ENCODE measurements at regions not wholly inside any gene's neighbourhood (a gene's known extent, or its start where the extent isn't known, plus 50 kb on each side); places are given as distances from the start of the nearest gene placed in this dataset.
"Not testable (repeated sequence)": the region's sequence is repeated elsewhere in the genome, so short reads cannot be mapped to it uniquely, and the experiment has no call there.

- no peak overlapping the region for H3K4me2 ChIP-seq (ENCODE audit: low read length)
- H3K36me3 ChIP-seq (ENCODE audit: insufficient read depth, low read length), result no peaks in the 10 kb centered on the region
Observed at GRCh38 chr10:123381224-123381623, 227.0 kb downstream of the BUB3 start.

GRCh38 chr10:123382491-123382890 is 228.3 kb downstream of the BUB3 start:
- Histone ChIP-seq H3K4me1 (ENCODE audit: control insufficient read depth, insufficient read depth, low read length) (no peaks in the 10 kb centered on the region), H3K27me3 (ENCODE audit: control insufficient read depth, insufficient read depth, low read length) (no peaks in the 10 kb centered on the region), H3K9me3 (replicated peaks; ENCODE audit: low read length) (no peaks in the 10 kb centered on the region), H3K4me2 (ENCODE audit: low read length) (no peak overlapping the region), H3K36me3 (ENCODE audit: insufficient read depth, low read length) (no peaks in the 10 kb centered on the region), H3K4me3 (ENCODE audit: low read length) (no peak overlapping the region), H3K9ac (ENCODE audit: low read depth, low read length) (no peak overlapping the region)

More at GRCh38 chr10:123381224-123381623, 227.0 kb downstream of the BUB3 start:
- Histone ChIP-seq H3K9me3 (replicated peaks; ENCODE audit: low read length) (no peaks in the 10 kb centered on the region), H3K4me3 (ENCODE audit: low read length) (no peak overlapping the region), H3K9ac (ENCODE audit: low read depth, low read length) (no peak overlapping the region), H3K27me3 (ENCODE audit: control insufficient read depth, insufficient read depth, low read length) (no peaks in the 10 kb centered on the region), H3K4me1 (ENCODE audit: control insufficient read depth, insufficient read depth, low read length) (no peaks in the 10 kb centered on the region)

GRCh38 chr10:123385508-123386080 is 231.4 kb downstream of the BUB3 start:
- H3K9me3 ChIP-seq (replicated peaks; ENCODE audit: low read length), result no peaks in the 10 kb centered on the region
- H3K4me2 ChIP-seq (ENCODE audit: low read length), result no peak overlapping the region
- H3K9ac ChIP-seq (ENCODE audit: low read depth, low read length), result no peak overlapping the region
- no peaks in the 10 kb centered on the region for H3K27me3 ChIP-seq (ENCODE audit: control insufficient read depth, insufficient read depth, low read length)
- H3K36me3 ChIP-seq (ENCODE audit: insufficient read depth, low read length), result no peaks in the 10 kb centered on the region
- H3K4me1 ChIP-seq (ENCODE audit: control insufficient read depth, insufficient read depth, low read length), result no peaks in the 10 kb centered on the region
- no peak overlapping the region for H3K4me3 ChIP-seq (ENCODE audit: low read length)

- Histone ChIP-seq H3K36me3 (ENCODE audit: insufficient read depth, low read length) (no peaks in the 10 kb centered on the region), H3K4me2 (ENCODE audit: low read length) (no peak overlapping the region), H3K9ac (ENCODE audit: low read depth, low read length) (no peak overlapping the region)
Observed at GRCh38 chr10:123389520-123389919, 235.3 kb downstream of the BUB3 start.

GRCh38 chr10:123390332-123390731 is 236.1 kb downstream of the BUB3 start:
- Histone ChIP-seq H3K4me3 (ENCODE audit: low read length) (no peak overlapping the region), H3K4me2 (ENCODE audit: low read length) (no peak overlapping the region), H3K36me3 (ENCODE audit: insufficient read depth, low read length) (no peaks in the 10 kb centered on the region), H3K27me3 (ENCODE audit: control insufficient read depth, insufficient read depth, low read length) (no peaks in the 10 kb centered on the region), H3K9ac (ENCODE audit: low read depth, low read length) (no peak overlapping the region), H3K9me3 (replicated peaks; ENCODE audit: low read length) (no peaks in the 10 kb centered on the region), H3K4me1 (ENCODE audit: control insufficient read depth, insufficient read depth, low read length) (no peaks in the 10 kb centered on the region)

More at GRCh38 chr10:123389520-123389919, 235.3 kb downstream of the BUB3 start:
- H3K27me3 ChIP-seq (ENCODE audit: control insufficient read depth, insufficient read depth, low read length), result no peaks in the 10 kb centered on the region
- H3K9me3 ChIP-seq (replicated peaks; ENCODE audit: low read length), result no peaks in the 10 kb centered on the region
- no peaks in the 10 kb centered on the region for H3K4me1 ChIP-seq (ENCODE audit: control insufficient read depth, insufficient read depth, low read length)
- H3K4me3 ChIP-seq (ENCODE audit: low read length), result no peak overlapping the region

- no peaks in the 10 kb centered on the region for H3K4me1 ChIP-seq (ENCODE audit: control insufficient read depth, insufficient read depth, low read length)
- no peaks in the 10 kb centered on the region for H3K36me3 ChIP-seq (ENCODE audit: insufficient read depth, low read length)
- no peaks in the 10 kb centered on the region for H3K27me3 ChIP-seq (ENCODE audit: control insufficient read depth, insufficient read depth, low read length)
- H3K9me3 ChIP-seq (replicated peaks; ENCODE audit: low read length), result no peaks in the 10 kb centered on the region
- no peak overlapping the region for H3K4me3 ChIP-seq (ENCODE audit: low read length)
- no peak overlapping the region for H3K4me2 ChIP-seq (ENCODE audit: low read length)
- no peak overlapping the region for H3K9ac ChIP-seq (ENCODE audit: low read depth, low read length)
Observed at GRCh38 chr10:123390874-123391273, 236.7 kb downstream of the BUB3 start.

- H3K27me3 ChIP-seq (ENCODE audit: control insufficient read depth, insufficient read depth, low read length), result no peaks in the 10 kb centered on the region
- no peaks in the 10 kb centered on the region for H3K9me3 ChIP-seq (replicated peaks; ENCODE audit: low read length)
- H3K4me2 ChIP-seq (ENCODE audit: low read length), result no peak overlapping the region
- H3K9ac ChIP-seq (ENCODE audit: low read depth, low read length), result no peak overlapping the region
- no peaks in the 10 kb centered on the region for H3K36me3 ChIP-seq (ENCODE audit: insufficient read depth, low read length)
- no peaks in the 10 kb centered on the region for H3K4me1 ChIP-seq (ENCODE audit: control insufficient read depth, insufficient read depth, low read length)
- no peak overlapping the region for H3K4me3 ChIP-seq (ENCODE audit: low read length)
Observed at GRCh38 chr10:123391275-123392028, 237.2 kb downstream of the BUB3 start.

GRCh38 chr10:123392182-123392963 is 238.2 kb downstream of the BUB3 start:
- no peak overlapping the region for H3K9ac ChIP-seq (ENCODE audit: low read depth, low read length)
- H3K4me1 ChIP-seq (ENCODE audit: control insufficient read depth, insufficient read depth, low read length), result no peaks in the 10 kb centered on the region
- H3K4me2 ChIP-seq (ENCODE audit: low read length), result no peak overlapping the region
- no peaks in the 10 kb centered on the region for H3K27me3 ChIP-seq (ENCODE audit: control insufficient read depth, insufficient read depth, low read length)
- no peaks in the 10 kb centered on the region for H3K36me3 ChIP-seq (ENCODE audit: insufficient read depth, low read length)
- no peak overlapping the region for H3K4me3 ChIP-seq (ENCODE audit: low read length)
- no peaks in the 10 kb centered on the region for H3K9me3 ChIP-seq (replicated peaks; ENCODE audit: low read length)

- Histone ChIP-seq H3K4me3 (ENCODE audit: low read length) (no peak overlapping the region), H3K4me2 (ENCODE audit: low read length) (no peak overlapping the region), H3K9ac (ENCODE audit: low read depth, low read length) (no peak overlapping the region), H3K36me3 (ENCODE audit: insufficient read depth, low read length) (no peaks in the 10 kb centered on the region), H3K9me3 (replicated peaks; ENCODE audit: low read length) (no peaks in the 10 kb centered on the region), H3K4me1 (ENCODE audit: control insufficient read depth, insufficient read depth, low read length) (no peaks in the 10 kb centered on the region), H3K27me3 (ENCODE audit: control insufficient read depth, insufficient read depth, low read length) (no peaks in the 10 kb centered on the region)
Observed at GRCh38 chr10:123393170-123393569, 239.0 kb downstream of the BUB3 start.

GRCh38 chr10:123394382-123394781 is 240.2 kb downstream of the BUB3 start:
- H3K36me3 ChIP-seq (ENCODE audit: insufficient read depth, low read length), result no peaks in the 10 kb centered on the region
- H3K27me3 ChIP-seq (ENCODE audit: control insufficient read depth, insufficient read depth, low read length), result no peaks in the 10 kb centered on the region

GRCh38 chr10:123395234-123395633 is 241.0 kb downstream of the BUB3 start:
- H3K9ac ChIP-seq (ENCODE audit: low read depth, low read length); H3K36me3 ChIP-seq (ENCODE audit: insufficient read depth, low read length); H3K4me2 ChIP-seq (ENCODE audit: low read length); H3K4me1 ChIP-seq (ENCODE audit: control insufficient read depth, insufficient read depth, low read length); H3K9me3 ChIP-seq (replicated peaks; ENCODE audit: low read length); H3K27me3 ChIP-seq (ENCODE audit: control insufficient read depth, insufficient read depth, low read length); H3K4me3 ChIP-seq (ENCODE audit: low read length): not testable (repeated sequence)

More at GRCh38 chr10:123394382-123394781, 240.2 kb downstream of the BUB3 start:
- H3K9ac ChIP-seq (ENCODE audit: low read depth, low read length), result no peak overlapping the region
- H3K9me3 ChIP-seq (replicated peaks; ENCODE audit: low read length), result no peaks in the 10 kb centered on the region
- H3K4me3 ChIP-seq (ENCODE audit: low read length), result no peak overlapping the region
- H3K4me1 ChIP-seq (ENCODE audit: control insufficient read depth, insufficient read depth, low read length), result no peaks in the 10 kb centered on the region
- H3K4me2 ChIP-seq (ENCODE audit: low read length), result no peak overlapping the region
